Fibroblast of the aortic adventitia (primary cell): ENCODE measurements at regions not wholly inside any gene's neighbourhood (a gene's known extent, or its start where the extent isn't known, plus 50 kb on each side); places are given as distances from the start of the nearest gene placed in this dataset.
"Not testable (repeated sequence)": the region's sequence is repeated elsewhere in the genome, so short reads cannot be mapped to it uniquely, and the experiment has no call there.

Experiments
- DNase-seq: peaks from one replicate; pipeline ENCODE4 v3.0.0-alpha.2; 2010; ENCODE audit warnings: low read depth
- H3K4me3 ChIP-seq: 2 replicates; pipeline ENCODE4 v1.5.1; 2011; ENCODE audit warnings: low read depth, mild to moderate bottlenecking, control low read depth, low read length, moderate library complexity
- TF ChIP-seq, protein P1 (sequence below): IDR thresholded peaks from 2 replicates; pipeline ENCODE4 v1.5.1; 2011; ENCODE audit warnings: mild to moderate bottlenecking, low read length, control low read depth, inconsistent platforms; ENCODE audit not compliant: insufficient read depth

DNA sequence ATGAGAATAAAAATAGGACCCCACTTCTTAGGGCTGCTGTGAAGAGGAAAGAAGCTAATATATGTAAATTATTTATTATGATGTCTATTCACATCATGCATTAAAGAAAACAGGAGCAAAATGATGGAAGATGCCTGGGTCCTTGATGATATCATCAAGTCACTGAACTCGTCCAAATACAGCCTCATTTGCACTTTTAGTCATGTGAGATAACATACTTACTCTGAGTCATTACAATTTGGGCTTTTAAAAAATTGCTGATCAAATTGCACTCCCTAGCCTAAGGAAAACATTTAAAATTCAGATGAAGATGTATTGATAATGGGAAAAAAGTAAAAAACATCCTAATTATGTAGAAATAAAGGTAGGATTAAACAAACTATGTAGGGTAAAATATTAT is 302.7 kb upstream of the CCL2 start:
- no peak for DNase-seq
- no peak overlapping the region for H3K4me3 ChIP-seq
- TF ChIP-seq, protein P1, sequence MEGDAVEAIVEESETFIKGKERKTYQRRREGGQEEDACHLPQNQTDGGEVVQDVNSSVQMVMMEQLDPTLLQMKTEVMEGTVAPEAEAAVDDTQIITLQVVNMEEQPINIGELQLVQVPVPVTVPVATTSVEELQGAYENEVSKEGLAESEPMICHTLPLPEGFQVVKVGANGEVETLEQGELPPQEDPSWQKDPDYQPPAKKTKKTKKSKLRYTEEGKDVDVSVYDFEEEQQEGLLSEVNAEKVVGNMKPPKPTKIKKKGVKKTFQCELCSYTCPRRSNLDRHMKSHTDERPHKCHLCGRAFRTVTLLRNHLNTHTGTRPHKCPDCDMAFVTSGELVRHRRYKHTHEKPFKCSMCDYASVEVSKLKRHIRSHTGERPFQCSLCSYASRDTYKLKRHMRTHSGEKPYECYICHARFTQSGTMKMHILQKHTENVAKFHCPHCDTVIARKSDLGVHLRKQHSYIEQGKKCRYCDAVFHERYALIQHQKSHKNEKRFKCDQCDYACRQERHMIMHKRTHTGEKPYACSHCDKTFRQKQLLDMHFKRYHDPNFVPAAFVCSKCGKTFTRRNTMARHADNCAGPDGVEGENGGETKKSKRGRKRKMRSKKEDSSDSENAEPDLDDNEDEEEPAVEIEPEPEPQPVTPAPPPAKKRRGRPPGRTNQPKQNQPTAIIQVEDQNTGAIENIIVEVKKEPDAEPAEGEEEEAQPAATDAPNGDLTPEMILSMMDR, result no peak

GRCh38 chr17:33954597-33954996 is 300.5 kb upstream of the CCL2 start:
- TF ChIP-seq, protein P1, result no peak
- DNase-seq, result no peak
- H3K4me3 ChIP-seq, result no peak overlapping the region

- TF ChIP-seq, protein P1, result no peak
- H3K4me3 ChIP-seq, result no peak overlapping the region
- DNase-seq, result no peak
Observed at GRCh38 chr17:33955461-33955860, 299.6 kb upstream of the CCL2 start.

- not testable (repeated sequence) for H3K4me3 ChIP-seq, DNase-seq
Observed at GRCh38 chr17:33959098-33959497, 296.0 kb upstream of the CCL2 start.

DNA sequence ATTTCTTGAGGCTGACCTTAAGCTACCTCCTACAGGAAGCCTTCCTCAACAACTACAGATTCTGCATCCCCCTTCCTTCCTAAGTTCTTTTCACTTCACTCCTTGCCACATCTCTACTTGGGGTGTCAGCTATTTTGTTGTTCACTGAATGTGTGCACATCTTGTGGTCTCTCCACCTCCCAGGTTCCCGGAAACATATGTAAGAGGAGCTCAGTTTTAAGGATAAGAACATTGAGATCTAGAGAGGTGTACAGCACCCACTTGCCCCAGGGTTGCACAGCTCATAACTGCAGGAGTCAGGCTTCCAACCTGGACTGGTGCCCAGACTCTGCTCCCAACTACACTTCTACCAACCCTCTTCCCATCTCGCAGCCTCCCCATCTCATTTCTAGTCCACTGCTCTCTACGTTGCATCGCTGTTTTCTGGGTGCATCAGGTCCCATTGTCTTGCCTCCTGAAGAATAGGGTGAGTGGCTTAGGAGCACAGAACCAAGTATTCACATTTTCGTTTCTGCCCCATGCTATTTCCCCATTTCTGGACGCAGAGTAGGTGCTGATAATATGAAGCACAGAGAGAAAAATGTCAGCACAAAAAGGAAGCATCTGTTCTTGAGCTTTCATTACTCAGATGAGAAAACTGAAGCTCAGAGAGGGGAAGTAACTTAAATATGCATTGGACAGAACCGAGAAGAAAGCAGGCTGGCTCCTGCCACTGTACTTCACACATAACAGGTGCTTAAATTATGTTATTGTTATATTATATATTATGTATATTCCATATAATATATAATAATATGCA is 292.0 kb upstream of the CCL2 start:
- TF ChIP-seq, protein P1, result no peak
- no peak overlapping the region for H3K4me3 ChIP-seq
- no peak for DNase-seq

DNA sequence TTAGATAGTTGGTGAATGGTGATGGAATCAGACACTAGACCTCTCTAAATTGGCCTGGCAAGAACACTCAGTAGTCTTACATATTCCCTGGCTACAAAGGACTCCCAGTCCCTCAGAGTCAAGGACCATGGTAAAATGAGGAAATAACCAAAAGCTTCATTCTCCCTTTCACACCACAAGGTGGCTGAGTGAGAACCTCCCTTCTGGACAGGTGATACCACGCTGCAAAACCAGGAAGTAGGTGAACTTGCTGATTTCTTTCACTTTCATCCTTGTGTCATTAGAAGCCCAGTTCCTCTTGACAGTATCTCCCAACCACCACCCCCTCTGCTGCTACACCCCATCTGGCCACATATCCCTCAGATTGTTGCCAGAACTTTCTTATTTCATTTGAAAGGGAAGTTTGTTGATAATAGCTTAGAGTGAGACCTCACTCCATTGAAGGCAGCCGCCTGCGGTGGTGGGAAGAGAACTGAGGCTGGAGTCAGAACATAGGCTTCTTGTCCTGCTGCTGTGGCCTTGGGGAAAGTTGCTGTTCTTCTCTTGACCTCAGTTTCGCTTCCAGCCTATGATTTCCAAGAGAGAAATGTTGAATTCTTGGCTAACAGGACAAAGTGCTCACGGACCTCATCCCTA is 290.6 kb upstream of the CCL2 start:
- H3K4me3 ChIP-seq, result no peak overlapping the region
- no peak for DNase-seq
- TF ChIP-seq, protein P1, result no peak

DNA sequence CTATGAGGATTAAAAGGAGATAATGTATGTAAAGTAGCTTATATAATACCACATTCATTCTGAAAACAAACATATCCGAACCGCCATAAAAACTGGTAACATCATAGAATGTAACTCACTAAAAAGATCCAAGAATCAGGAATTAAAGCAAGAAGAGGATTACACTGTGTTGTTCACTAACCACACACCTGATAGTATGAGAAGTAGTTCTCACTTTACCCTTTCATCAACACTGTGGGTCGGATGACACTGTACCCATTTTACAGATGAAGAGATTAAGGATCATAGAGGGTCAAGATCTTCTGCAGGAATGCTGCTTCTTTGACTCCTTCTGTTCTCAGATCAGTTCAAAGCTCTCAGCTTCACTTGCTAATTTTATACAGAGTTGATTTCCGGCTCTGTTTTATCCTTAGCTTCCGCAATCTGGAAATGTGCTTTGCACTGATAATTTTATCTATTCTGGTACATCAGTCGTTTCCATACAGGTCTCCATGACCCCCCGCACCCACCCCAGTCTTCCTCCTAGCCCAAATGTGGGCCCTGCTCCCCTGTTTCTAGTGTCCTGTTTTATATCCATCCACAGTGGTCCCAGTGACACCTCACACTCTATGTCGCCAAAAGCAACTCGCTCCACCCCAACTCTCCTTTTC is 288.6 kb upstream of the CCL2 start:
- TF ChIP-seq, protein P1, result no peak

More for the DNA sequence above, 288.6 kb upstream of the CCL2 start:
- H3K4me3 ChIP-seq, result no peak overlapping the region
- DNase-seq, result no peak
